NCI-H748 (cell line): ENCODE measurements at regions not wholly inside any gene's neighbourhood (a gene's known extent, or its start where the extent isn't known, plus 50 kb on each side); places are given as distances from the start of the nearest gene placed in this dataset.
"Not testable (repeated sequence)": the region's sequence is repeated elsewhere in the genome, so short reads cannot be mapped to it uniquely, and the experiment has no call there.

Experiments used
- DNase-seq: peaks from one replicate; lab custom pipeline; 2025; ENCODE audit not compliant: unreplicated experiment; lab: John Stamatoyannopoulos, UW

DNA sequence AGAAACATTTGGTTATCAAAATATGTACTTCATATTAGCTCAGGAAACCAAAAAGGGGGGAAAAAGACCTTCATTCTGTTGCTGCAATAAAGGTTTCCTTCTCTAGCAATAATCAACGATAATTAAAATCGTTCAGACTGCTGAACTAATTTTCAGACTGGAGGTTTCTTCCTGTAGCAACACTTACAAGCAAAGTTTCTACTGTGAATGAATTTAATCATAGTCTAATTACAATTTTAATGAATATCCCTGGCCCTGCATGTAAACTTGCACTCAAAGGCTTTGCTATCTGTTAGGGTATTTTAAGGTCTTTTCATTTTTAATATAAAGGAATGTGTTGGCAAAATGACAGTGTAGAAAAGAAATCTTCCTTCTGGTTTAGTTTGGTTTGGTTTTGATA is 265.2 kb downstream of the QDPR start:
- no peak for DNase-seq

DNA sequence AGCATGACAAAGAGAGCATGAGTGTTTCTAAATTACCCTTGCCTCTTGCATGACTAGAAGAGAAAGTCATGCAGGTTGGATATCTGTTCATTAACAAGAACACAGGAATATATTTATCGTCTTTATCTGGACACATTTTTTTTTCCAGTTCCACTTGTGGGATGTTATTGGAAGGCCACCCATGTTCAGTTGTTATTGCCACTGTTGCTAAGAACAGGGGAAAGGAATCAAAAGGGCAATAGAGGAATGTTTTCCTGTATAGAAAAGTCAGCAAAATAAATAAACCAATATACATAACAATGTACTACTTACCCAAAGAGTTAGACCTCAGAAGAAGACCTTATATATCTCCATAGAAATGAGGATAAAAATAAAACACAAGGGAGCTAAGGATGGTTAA is 270.1 kb downstream of the QDPR start:
- DNase-seq, result no peak

DNA sequence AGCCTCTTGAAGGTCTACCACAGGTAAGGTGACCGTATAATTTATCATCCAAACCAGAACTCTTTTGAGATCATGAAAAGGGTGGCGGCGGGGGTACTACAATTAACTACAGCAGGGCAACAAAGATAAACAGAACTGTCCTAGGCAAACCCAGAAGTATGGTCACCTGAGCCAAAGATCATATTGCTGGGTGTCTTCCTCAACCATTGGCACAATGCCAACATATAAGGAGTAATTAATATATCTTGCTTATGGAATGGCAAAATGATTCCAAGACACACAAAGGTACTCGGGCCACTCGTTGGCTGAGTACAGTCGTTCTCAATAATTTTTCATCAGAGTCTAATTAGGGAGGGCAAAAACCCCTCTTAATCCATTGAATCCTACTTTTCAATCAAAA is 273.3 kb downstream of the QDPR start:
- DNase-seq, result no peak

DNA sequence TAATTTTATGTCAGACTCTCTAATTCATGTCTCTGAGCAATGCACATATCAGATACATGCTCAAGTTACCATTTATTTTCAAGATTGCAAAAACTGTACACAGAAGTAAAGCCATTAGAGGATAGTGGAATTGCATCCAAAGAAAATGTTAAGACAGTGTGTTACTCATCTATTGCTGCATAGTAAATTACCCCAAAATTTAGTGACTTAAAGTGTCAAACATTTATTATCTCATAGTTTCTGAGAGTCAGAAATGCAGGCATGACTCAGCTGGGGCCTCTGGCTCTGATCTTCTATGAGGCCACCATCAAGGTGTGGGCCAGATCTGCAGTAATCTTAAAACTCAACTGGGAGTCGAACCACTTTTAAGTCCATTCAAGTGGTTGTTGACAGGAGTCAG is 275.2 kb downstream of the QDPR start:
- no peak for DNase-seq

DNA sequence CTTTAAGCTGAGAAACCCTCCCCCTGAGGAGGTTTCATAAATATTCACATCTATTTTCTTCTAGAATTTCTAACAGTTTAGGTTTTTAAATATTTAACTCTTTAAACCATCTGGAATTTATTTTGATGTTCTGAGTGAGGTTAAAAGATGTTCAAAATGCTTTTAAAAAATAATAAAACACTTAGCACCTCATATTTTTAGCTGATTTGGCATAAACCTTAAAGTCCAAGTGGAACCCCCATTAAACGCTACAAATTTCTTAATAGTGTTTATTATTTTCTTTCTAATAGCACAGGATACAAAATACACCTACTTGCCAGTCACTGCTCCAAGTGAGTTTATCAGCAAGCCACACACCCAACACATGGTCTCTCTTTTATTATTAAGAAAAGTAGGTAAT is 277.2 kb downstream of the QDPR start:
- DNase-seq, result no peak

DNA sequence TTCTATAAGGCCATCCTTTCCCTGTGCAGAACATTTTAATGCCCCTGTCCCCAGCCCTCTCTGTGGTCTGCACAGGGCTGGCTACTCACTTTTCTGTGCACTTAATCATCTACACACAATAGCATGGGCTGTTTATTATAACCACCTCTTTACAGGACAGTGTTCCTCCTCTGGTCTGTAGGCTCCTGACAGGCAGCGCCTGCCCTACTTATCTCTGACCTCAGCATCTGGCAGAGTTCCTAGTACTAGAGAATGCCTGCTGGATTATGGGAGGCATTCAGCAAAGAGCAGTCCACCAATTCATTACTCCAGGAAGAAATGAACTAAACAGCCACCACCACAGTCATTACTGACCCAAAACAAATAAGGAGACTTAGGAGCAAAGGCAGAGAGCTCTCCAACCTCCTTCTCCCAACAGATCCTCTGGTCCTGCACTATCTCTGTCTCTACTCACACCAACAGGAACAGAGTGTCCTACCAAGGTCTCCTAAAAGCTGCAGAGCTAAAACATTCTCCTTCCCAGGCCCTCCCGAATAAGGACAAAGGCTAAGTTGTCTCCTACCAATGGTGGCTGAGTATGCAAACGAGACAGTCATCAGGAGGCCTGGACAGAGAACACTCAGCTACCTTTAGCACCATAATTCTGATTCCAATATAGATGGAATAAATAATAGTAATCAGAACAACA is 279.2 kb downstream of the QDPR start:
- DNase-seq, result peak; percentile 1

DNA sequence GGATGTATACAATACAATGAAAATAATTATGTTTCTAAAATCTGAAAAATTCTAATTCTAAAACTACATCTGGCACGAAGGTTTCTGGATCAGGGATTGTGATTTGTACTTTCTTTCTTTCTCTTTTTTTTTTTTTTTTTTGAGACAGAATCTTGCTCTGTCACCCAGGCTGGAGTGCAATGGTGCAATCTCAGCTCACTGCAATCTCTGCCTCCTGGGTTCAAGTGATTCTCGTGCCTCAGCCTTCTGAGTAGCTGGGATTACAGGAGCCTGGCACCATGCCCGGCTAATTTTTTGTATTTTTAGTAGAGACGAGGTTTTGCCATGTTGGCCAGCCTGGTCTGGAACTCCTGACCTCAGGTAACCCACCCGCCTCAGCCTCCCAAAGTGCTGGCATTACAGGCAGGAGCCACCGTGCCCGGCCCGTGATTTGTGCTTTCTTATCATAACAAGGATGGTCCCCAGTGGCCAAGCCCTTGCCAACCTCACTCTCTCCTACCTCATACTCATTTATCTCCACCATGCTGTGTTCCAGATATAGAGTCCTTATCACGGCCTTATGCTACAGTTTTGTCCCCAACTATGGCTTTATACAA is 279.9 kb downstream of the QDPR start:
- DNase-seq, result not testable (repeated sequence)

DNA sequence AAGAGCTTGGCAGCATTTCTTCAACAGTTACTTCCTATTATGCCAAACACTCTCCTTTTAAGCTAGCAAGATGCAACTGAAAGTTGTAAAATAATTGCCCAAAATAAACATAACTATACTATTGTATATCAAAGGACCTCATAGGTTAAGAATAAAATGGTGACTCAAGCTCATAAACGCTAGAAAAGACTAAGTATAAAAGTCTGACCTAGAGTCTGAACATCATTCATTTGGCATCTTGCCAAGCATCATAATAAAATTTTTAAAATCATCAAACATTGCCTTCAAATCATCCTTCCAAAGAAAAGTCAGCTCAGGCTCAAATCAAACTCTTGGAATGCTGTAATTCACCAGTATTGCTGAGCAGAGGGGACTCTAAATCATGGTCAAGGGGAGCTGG is 281.2 kb downstream of the QDPR start:
- DNase-seq, result no peak

DNA sequence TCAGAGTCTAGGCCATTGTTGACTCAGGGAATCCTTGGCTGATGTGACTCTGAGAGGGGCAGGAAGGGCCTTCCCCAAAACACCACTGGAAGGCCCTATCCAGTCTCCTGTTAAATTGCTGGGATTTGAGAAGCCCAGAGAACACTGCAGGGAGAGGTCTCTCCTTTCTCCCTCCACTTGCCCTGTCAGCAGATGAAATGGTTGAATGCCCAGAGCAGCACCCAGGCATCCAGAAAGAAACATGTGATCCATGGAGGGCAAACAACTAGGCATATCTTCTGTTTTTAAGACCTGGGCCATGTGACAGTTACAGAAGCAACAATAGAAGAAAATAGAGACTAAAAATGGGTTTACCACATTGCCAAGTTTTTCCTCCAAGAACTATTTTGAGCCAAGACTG is 291.1 kb downstream of the QDPR start:
- DNase-seq, result no peak

DNA sequence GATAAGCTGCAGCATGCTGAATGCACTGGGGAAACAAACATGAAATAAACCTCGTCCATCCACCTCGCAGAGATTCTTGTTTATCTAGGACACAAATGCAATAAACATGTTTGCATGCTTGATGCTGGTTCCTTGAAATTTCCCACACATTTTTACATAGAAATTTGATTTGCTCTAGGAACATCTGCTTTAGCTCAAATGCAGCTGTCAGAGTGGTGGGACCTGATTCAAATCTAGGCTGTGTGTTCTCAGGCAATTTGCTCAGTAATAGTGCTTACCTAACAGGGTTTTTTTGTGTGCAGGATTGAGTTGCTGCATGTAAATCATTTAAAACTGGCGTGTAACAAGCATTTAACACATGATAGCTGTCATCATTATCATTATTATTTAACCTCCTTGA is 293.1 kb downstream of the QDPR start:
- no peak for DNase-seq

DNA sequence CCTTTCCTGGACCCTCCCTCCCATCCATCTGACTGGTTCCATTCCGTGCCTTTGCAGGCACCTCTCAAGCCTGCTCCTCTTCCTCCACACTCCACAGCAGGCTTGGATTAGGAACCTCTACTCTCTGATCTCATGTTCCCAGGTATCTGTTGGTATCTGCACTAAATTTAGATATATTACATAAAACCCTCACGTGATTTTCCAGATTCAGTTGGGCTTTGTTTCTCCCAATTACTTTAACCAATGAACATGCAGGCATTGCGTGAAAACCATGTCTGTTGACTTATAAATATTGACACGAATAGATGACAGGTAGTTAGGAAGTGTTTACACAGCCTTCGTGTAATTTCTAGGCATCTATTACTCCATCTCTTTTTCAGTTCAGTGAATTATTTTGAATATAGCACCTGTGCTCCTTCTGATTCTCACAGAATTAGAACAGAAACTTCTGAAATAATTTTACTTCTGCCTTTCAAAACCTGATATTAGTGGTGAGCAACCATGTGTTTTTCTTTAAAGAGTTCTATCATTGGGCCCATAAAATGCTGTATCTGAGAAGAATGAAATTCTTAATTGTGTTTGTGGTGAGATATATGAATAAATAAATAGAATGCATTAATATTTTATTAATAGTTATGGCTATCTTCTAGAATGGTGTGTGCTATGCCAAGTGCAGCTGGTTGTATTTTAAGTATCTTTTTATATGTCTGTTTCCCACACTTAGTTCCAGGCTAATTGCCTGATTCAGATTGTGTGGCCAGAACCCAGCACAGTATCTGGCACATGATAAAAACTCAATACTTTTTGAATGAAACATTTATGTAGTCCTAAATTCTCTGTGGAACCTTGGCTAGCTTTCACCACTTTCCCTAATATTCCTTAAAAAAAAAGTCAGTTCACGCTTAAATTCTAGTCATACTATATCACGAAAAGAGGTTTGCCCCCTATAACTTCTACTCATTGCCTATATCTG is 304.8 kb downstream of the QDPR start:
- DNase-seq, result peak; percentile 79

DNA sequence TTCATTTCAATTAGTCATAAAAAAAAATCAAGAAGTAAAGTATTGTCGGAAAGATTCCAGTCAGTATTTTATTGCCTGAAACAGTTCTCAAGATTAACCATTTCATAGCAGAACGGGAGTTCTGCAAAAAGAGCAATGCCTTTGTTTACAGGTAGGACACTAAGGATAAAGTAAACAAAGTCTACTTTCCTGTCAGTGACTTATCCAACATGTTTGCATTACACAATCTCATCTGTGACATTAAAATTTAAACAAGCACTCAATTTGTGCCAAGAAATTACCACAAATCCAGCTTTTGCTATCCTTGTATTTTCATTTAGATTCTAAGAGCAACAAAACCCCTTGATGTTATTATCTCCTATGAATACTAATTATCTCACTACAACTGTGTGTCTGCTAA is 306.5 kb upstream of the LDB2 start:
- no peak for DNase-seq

DNA sequence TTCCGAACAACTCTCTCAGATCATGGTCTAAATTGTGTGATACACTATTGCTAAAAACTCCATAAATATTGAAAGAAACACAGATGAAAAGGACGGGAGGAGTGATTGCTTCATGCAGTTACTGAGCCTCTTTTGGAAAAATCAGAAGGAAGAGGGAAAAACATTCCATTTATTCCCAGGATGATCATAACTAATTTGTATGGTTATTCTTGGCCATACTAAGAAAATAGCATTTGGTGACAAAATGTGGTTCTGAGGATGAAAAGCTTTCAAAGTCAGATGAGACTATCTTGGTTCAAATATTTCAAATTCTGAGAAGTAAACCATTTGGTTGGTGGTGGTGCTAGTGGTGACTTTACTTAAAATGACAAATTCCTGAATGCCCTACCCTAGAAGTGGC is 305.4 kb upstream of the LDB2 start:
- no peak for DNase-seq

DNA sequence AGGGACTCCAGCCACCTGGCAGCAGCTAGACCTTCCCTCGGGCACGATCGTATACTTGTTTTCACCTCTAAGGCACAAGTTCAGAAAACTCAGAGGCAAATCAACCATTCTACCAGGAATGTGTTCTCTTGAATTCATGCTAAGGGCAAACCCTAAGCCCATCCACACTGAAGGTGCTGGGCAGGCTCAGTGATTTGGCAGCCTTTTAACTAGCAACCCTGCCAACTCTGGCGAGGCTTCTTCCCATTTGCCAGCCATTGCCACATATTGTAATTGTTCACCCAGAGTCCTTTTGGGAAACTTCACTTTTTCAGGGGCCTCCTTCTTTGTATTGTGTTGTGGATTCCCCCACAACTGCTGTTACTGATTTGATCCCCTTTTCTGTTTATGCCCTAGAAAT is 298.6 kb upstream of the LDB2 start:
- no peak for DNase-seq

DNA sequence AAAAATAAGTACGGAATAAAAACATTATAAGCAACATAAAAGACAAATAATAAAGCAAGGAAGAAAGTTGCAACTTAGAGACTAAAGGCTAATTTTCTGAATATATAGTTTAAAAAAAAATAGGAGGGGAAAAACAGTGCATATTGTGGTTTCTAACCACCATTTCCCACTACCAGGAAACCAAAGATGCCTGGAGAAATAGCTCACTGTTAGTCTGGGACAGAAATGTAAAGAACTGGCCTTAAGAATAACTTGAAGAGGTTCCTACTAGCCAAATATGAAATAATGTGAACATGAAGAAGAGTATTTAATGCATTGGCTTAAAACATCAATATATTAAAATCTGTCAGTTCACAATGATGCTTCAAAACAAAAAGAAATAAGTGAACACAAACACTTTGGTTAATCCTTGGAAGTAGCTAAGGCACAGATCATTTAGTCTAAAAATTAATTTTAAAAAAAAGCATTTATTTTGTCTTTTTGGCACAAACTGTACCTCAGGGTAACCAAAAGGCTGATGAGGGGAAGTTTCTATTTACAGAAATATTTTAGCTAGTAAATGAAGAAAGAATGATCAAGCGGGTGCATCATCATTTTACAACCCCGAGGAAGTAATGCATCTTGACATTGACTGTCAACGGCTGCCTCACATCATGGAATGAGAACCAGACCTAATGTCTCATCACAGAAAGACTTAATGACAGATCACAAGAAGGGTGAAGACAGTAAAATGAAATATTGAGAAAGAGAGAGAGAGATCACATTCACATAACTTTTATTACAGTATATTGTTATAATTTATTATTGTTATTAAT is 297.2 kb upstream of the LDB2 start:
- DNase-seq, result no peak

DNA sequence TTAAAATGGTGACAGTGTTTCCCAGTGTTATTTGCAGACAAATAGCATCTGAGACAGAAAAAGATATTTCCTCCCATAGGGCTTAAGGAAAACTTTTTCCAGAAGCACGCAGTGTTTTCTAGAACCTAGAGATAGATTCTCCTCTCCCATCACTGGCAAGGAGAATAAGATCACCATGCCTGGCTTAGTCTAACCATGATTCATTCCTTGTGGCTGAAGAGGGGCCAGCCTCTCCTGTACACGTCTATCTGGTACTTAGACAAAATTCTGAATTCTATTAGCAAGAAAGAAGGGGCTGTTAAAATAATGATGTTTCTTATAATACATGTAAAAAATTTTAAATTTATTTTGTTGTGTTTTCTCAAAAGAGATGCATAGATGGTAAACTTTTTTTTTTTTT is 296.1 kb upstream of the LDB2 start:
- no peak for DNase-seq

DNA sequence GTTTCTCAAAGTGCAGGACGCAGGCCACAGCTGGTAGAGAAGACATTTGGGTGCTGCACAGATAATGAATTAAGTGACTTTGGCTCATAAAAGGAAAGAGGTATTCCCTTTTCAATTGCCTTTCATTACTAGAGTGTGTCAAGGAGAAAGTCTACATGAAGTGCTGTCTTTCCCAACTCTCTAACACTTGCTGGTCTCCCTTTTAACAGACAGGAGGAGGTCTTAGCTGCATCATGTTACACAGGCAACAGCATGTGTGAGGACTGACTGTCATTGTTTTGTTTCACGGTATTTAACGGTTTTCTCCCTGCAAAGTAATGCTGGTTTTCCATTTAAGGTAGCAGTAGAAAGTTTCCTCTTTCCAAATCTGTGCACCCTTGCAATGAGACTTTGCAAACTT is 291.3 kb upstream of the LDB2 start:
- DNase-seq, result no peak

DNA sequence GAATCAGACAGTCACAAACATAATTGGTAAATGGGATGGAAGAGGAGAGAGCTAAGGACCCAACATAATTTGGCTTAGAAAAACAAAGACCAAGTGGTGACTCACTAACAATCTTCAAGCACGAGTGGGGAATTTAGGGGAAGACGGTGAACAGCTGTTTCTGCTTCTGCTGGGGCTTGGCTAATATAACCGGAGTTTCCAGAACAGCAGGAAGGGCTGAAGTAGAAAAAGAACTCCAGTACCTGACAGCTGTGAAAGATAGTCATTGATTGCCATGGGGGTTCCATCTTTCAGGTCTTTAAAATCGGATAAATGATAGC is 290.9 kb upstream of the LDB2 start:
- DNase-seq, result no peak

DNA sequence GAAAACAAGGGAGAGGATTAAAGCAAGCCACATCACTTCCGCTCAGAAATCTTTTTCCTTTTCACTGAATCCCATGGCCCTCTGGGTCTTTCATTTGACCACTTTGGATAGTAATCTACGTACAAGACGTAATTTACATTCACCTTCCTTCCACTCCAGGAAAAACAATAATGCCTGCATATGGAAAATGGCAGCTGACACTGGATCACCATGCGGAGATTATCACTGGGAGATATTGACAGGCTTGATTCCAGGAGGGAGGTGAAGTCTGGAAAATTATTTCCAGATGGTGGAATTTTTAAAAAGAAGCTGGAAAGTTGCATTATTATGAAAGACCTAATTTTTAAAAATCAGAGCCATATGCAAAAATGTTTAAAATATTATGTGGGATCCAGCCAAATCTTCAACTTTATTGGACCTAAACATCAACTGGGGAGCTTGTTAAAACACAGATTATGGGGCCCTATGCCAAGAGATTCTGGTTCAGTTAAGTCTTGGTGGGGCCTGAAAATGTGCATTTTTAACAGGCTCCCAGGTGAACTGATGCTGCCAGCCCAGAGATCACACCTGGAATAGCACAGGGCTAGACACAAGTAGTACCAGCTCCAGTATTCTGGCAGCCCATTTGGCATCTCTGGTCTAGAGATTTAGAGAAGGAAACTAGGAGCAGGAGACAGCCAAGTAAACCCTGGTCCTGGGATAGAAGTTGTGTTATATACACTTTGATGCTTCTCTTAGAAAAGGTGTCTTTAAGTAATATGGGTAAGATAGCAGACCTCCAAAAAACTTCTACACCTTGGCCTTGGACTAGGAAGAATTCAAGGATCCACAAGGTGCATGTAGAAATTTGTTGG is 290.3 kb upstream of the LDB2 start:
- no peak for DNase-seq

DNA sequence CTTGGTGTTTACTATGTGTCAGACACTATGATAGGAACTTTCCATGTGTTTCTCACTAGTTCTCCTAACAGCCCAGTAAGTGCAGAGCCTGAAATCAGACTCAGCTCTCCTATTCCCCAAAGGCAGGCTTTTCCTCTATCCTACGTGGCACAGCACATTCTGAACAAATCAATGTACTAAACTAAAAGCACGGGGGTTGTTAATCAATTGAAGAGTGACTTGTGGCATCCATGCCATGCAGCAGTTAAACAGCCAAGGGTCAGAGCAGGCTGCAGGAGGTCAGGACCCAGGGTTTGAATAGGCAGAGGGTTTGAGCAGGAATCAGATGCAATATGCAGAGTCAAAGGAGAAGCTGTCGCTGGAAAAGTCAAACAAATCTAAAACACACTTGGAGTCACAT is 289.7 kb upstream of the LDB2 start:
- no peak for DNase-seq

DNA sequence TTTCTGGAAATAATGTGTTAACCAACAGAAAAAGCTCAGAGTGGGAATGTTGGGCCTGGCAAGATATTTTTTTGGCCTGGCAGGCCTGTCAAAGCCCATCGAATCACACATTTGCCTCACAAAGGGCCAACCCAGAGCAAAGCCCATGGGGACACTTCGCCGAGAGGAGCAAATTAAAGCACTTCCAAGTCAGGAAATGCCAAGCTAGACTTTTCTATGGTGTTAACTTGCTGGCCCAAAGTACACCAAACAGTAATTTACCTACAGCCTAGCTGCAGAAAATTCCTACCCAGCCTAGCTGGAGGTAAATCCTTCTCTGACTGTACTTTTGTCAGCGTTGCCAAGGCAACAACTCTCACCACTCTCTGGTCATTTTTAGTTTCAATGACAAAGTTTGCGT is 288.6 kb upstream of the LDB2 start:
- DNase-seq, result no peak
